ENCODE measurements at regions not wholly inside any gene's neighbourhood (a gene's known extent, or its start where the extent isn't known, plus 50 kb on each side); places are given as distances from the start of the nearest gene placed in this dataset.
A peak's percentile ranks its signal among the peaks of the same experiment; 100 is the strongest.

DNA sequence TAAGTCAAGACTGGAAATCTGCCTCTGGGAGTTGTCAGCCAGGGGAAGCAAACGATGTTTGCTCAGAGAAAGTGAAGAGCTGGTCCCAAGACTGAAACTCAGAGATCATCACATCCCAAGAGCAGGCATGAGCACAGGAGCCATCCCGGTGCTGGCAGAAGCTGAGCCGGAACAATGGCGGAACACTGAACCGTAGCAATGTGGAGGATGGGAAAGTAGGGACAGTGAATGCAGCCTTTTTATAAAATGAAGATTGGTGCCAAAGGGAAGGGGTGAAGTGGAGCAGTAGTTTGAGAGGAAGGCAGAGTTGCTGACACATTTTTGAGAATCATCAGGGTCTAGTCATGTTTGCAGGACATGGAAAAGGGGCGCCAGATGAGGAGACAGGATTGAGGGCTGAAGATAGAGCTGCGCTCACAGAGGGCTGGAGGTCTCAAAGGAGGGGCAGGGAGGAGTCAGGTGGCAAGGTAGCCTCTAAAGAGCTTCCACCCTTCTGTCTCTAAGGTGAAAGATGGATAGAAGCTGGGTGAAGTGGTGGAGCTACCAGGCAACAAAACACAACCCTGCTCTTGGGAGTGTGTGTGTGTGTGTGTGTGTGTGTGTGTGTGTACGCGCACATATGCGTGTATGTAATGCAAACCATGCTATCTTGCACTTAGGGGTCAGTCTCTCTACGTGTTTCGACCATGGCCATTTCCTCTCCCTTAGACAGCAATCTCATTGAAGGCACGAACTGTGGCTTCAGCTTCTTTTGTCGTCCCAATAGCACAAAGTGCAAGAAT is 94.3 kb upstream of the IRF2BP2 start:
- POLR2A ChIA-PET: interaction anchor here (0.6 to 5.1 kb wide), 9 partner anchors 8 to 159 kb away, joined by 3 to 27 read pairs (median 7); no protein-coding TSS in a partner anchor
- Histone ChIP-seq H3K9ac (ENCODE audit: insufficient read depth in 1 of 2, low read depth in 2 of 2, low read length in 2 of 2) (no peak overlapping the region), H3K4me3 (no peak overlapping the region), H3K27me3 (ENCODE audit: control insufficient read depth in 2 of 2, insufficient read depth in 2 of 2, low read length in 2 of 2) (no peaks in the 10 kb centered on the region), H4K20me1 (replicated peaks; ENCODE audit: control insufficient read depth, insufficient read depth, low read length) (no peaks in the 10 kb centered on the region), H3K36me3 (ENCODE audit: control insufficient read depth, insufficient read depth, low read length) (no peaks in the 10 kb centered on the region), H3K4me2 (ENCODE audit: insufficient read depth, low read length) (no peak overlapping the region), H3K79me2 (ENCODE audit: control insufficient read depth, insufficient read depth, low read length) (no peaks in the 10 kb centered on the region), H3K9me3 (replicated peaks; ENCODE audit: control insufficient read depth, insufficient read depth, low read depth, low read length) (no peaks in the 10 kb centered on the region), H3K4me1 (replicated peaks in 1 of 2; ENCODE audit: control insufficient read depth in 2 of 2, insufficient read depth in 2 of 2, low read length in 2 of 2) (peaks cover 23 to 37% of the 10 kb centered on the region in 2 experiments), H2AFZ (ENCODE audit: low read depth, low read length) (0 out of 2 replicates have a peak overlapping the region, but pooled peaks have one; percentile 4), H3K9me1 (ENCODE audit: control insufficient read depth, insufficient read depth, low read length) (no peaks in the 10 kb centered on the region), H3K27ac (ENCODE audit: extremely low read depth, low read depth, low read length) (no peak overlapping the region)
- DNase-seq (ENCODE audit: extremely low read depth in 1 of 4, low spot score in 3 of 4) (no peak), ATAC-seq (no peak), FAIRE-seq (no peak)
- intact Hi-C loops (cut with micrococcal nuclease): no loop called here
- 65% methylated on average over 14 of the region's 14 CpGs for WGBS (ENCODE audit: insufficient coverage, low coverage, missing lambda C conversion rate)
- CTCF ChIA-PET (ENCODE audit: low intra/inter-chr PET ratio): no interaction called here
- TF ChIP-seq BRCA1 (IDR thresholded peaks at IDR 0.05) (no peak), BRCA1 (CRISPR knock-in tag; IDR thresholded peaks at IDR 0.05) (peak; percentile 51; the same call in 1 of the 2 replicates), ZNF79 (CRISPR knock-in tag; IDR thresholded peaks at IDR 0.05; ENCODE audit: low read depth) (no peak), PYGO2 (tag; IDR thresholded peaks at IDR 0.05) (no peak), FUS (optimal IDR thresholded peaks at IDR 0.05; ENCODE audit: low read depth, low read length) (no peak), RBM17 (IDR thresholded peaks at IDR 0.05; ENCODE audit: borderline replicate concordance, low read depth, low read length) (no peak), ZNF24 (IDR thresholded peaks at IDR 0.05) (no peak), SUPT5H (IDR thresholded peaks at IDR 0.05) (no peak), CREBBP (IDR thresholded peaks at IDR 0.05; ENCODE audit: low read depth, low read length) (no peak)
- in situ Hi-C loops (cut with MboI): no loop called here
- no TSS peak for BruUV-seq (replicated peaks)

All from K562 (cell line).